ENCODE measurements at regions not wholly inside any gene's neighbourhood (a gene's known extent, or its start where the extent isn't known, plus 50 kb on each side); places are given as distances from the start of the nearest gene placed in this dataset.

DNA sequence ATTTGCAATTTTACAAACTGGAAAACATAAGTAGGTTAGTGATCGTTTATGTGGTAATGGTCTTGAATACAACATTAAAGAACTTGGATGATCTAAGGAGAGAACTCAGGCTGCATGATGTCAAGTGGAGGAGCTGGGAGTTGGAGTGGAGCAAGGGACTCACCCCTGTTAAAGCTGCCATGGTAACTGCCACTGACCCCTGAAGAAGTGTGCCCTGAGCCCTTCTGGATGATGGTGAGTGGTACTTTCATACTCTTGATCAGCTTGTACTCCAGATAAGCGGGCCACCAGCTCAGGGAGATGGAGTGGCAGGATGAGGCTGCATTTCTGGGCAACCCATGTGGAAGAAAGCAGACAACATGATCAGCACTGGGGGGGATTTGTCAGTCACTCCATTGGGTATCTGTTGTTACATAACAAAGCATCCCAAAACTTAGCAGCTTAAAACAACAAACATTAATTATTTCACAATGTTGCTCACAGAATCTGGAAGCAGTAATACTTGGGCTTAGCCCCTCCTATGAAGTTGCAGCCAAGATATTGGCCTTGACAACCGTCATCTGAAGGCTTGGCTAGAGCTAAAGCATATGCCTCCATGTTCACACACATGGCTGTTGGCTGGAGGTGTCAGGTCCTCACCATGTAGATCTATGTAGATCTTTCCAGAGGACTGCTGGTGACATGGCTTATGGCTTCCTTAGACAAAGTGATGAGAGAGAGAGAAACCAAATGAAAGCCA is 213.8 kb downstream of the DUSP10 start:
- TF ChIP-seq POLR2A (IDR thresholded peaks at IDR 0.05): no peak
- TF ChIP-seq, protein P1, sequence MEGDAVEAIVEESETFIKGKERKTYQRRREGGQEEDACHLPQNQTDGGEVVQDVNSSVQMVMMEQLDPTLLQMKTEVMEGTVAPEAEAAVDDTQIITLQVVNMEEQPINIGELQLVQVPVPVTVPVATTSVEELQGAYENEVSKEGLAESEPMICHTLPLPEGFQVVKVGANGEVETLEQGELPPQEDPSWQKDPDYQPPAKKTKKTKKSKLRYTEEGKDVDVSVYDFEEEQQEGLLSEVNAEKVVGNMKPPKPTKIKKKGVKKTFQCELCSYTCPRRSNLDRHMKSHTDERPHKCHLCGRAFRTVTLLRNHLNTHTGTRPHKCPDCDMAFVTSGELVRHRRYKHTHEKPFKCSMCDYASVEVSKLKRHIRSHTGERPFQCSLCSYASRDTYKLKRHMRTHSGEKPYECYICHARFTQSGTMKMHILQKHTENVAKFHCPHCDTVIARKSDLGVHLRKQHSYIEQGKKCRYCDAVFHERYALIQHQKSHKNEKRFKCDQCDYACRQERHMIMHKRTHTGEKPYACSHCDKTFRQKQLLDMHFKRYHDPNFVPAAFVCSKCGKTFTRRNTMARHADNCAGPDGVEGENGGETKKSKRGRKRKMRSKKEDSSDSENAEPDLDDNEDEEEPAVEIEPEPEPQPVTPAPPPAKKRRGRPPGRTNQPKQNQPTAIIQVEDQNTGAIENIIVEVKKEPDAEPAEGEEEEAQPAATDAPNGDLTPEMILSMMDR (IDR thresholded peaks at IDR 0.05 in 4 of 5, conservative IDR thresholded peaks at IDR 0.05 in 1 of 5): no peak
